CD4-positive, alpha-beta T cell treated with Interleukin-6 at 100 ng/mL for 8 hours (primary cell): ENCODE measurements at regions not wholly inside any gene's neighbourhood (a gene's known extent, or its start where the extent isn't known, plus 50 kb on each side); places are given as distances from the start of the nearest gene placed in this dataset.

ENCODE experiments used
- DNase-seq: peaks from one replicate; pipeline ENCODE4 v3.0.0-alpha.2; 2020; ENCODE audit warnings: mixed read lengths, low spot score

DNA sequence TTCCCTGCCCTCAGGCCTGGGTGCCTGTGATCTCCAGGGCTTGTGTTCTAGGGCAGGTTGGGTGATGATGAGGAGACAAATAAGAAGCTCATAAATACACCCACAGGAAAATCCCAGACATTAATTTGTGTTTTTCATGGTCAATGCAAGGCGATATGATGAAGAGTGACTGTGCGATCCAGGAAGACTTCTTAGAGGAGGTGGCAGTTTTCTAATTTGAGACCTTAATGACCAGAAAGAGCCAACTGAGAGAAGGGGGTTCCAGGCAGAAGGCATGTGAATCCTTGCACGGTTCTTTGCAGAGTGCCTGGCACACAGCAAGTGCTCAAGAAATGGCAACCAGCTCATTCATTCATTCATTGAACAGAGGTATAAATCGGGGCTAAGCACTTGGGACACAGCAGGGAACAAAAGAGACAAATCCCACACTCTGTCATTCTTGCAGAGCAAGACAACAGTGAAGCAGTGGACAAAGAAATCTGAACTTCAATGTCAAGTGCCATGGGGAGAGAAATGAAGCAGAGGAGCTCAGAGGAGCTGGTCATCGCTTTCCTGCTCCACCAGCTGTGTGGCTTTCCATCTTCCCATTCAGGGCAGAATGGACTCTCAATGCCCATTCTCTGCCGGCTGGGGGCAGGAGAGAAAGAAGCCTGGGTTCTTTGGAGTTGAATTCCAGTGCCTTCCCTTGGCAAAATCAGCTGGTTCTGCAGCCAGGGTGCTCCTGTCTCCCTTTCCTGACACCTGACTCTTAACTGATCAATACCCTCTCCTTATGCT is 128.3 kb downstream of the AACS start:
- DNase-seq, result no peak

- no peak for DNase-seq
Observed at GRCh38 chr12:125194163-125194773, 129.0 kb downstream of the AACS start.

DNA sequence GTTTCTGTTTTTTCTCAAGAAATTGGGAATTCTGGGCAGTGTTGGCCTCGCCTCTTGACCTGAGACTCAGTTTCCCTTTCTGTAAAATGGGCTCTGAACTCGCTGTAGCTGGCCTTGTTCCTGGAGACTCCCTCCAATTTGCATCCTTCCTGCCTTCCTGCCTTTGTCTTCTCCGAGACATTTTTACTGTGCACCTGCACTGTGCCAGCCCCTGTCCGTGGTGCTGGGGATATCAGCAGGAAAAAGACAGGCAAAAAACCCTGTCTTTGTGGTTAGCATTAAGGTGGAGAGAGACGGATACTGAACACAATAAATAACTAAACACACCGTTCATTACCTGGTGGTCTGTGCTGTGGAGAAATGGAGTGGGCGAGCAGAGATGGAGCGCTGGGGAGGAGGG is 129.8 kb downstream of the AACS start:
- DNase-seq, result no peak

- no peak for DNase-seq
Observed at GRCh38 chr12:125197326-125197725, 132.1 kb downstream of the AACS start.

GRCh38 chr12:125198652-125199051 is 133.4 kb downstream of the AACS start:
- DNase-seq, result no peak

DNA sequence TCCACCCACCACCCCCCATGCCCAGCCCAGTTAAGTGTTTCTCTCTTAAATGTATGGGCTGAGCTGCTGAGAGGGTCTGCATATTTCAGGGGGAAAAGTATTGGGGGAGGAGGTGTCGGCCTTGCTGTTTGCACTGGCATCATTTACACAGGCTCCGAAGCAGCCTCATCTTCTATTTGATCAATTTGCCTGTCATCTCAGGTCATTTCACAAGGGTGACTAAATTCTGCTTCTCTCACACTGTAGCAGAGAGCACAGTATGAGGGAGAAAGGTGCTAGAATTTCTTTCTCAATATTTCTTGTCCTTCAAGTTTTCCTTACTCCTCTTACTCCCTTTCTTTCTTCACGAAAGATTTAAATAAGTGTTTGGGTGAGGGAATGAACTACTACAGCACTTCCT is 135.9 kb downstream of the AACS start:
- no peak for DNase-seq

GRCh38 chr12:125201940-125202339 is 136.7 kb downstream of the AACS start:
- no peak for DNase-seq

DNA sequence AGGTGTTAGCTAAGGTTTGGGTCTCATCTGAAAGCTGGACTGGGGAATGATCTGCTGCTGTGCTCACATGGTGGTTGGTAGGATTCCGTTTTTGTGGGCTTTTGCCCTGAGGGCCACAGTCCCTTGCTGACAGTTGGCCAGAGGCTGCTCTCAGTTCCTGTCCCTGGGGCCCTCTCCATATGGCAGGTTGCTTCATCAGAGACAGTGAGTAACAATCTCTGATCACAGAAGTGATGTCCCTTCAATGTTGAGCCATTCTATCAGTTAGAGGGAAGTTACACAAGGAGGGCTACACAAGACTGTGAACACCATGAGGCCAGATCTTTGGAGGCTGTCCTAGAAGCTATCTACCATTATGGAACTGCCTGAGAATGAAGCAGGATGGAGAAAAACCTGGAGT is 137.2 kb downstream of the AACS start:
- DNase-seq, result no peak

GRCh38 chr12:125203145-125203765 is 138.0 kb downstream of the AACS start:
- no peak for DNase-seq

- DNase-seq, result no peak
Observed at GRCh38 chr12:125205386-125205785, 140.2 kb downstream of the AACS start.

DNA sequence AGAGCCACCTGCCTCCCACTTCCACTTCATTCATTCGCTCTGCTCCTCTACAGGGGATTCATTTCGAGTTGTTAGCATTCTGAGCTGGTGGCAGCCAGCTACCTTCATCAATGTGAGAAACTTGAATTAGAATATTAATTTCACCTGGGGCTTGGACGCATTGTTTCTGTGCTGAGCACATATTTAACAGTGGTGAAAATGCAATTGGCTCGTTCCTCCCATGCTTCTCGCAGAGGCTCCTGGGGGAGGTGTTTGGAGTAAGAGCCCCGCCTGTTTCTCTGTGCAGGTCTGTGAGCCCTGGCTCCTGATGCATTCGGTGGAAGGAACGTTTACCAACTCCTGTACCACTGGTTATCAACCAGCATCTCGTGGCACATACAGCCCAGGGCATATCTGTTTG is 141.5 kb downstream of the AACS start:
- no peak for DNase-seq

GRCh38 chr12:125208334-125208733 is 143.1 kb downstream of the AACS start:
- no peak for DNase-seq

DNA sequence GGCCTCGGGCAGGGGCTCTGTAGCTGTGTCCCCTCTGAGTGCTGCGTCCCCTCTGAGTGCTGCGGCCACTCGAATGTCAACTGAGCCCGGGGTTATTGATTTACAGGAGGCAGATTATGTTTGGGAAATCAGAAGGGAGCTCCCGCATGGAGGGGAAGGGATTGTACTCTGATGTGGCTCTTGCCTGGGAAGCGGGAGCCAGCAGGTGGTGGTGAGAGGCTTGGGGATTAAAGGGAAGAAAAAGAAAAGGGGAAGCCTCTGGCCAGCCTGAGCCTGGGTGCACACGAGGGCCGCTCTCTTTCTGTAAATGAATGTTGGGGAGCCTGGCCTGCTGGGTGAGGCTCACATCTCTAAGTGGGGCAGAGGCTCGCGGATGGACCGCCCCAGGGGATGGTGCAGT is 143.7 kb downstream of the AACS start:
- DNase-seq, result no peak

GRCh38 chr12:125210104-125210755 is 145.0 kb downstream of the AACS start:
- no peak for DNase-seq

GRCh38 chr12:125211464-125211863 is 146.2 kb downstream of the AACS start:
- no peak for DNase-seq

DNA sequence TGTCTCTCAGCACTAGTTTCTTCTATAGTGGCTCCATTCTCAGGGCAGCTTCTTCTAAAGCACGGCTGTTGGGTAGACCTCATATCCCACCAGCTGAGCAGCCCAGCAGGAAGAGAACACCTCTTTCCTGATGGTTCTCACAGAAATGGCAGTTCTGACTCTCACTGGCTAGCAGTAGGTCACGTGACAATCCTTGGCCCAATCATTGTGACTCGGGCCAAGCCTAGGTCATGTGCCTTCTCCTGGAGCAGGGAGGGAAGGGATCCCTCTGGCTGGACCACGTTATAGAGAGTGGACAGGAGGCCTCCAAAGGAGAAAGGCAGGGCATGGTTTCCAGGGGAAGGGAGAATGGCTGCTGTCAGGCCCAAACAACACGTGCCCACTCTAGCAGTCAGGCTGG is 149.1 kb downstream of the AACS start:
- DNase-seq, result no peak

GRCh38 chr12:125216756-125217155 is 151.5 kb downstream of the AACS start:
- DNase-seq, result no peak

DNA sequence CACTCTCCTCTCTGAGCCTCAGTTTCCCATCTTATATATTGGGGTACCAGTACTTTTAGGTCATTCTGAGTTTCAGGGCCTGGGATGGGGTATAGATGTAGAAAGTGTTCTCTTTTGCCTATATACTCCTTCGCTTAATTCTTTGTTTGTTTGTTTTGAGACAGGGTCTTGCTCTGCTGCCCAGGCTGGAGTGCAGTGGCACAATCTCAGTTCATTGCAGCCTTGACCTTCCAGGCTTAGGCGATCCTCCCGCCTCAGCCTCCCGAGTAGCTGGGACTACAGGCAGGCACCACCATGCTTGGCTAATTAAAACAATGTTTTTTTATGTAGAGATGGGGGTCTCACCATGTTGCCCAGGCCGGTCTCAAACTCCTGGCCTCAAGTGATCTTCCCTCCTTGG is 152.1 kb downstream of the AACS start:
- DNase-seq, result no peak

- DNase-seq, result no peak
Observed at GRCh38 chr12:125218952-125219351, 153.7 kb downstream of the AACS start.

- DNase-seq, result no peak
Observed at GRCh38 chr12:125220404-125221273, 155.4 kb downstream of the AACS start.

- DNase-seq, result no peak
Observed at GRCh38 chr12:125221602-125222001, 156.4 kb downstream of the AACS start.

DNA sequence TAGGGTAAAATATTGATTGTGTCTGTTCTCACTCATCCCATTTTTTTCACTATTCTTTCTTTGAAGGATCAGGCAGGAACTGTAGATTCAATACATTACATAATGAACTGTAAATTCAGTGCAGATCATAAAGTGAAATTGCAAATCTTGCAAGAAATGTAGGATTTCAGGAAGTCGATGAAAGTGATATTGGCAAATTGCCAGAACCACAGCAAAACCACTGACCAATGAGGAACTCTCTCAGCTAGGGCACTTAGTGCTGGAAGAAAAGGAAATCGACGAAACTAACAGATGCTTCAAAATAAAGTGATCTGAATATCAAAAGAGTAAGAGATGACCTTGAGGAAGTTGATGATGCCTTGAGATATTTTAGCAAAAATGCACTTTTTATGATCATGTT is 157.6 kb downstream of the AACS start:
- DNase-seq, result no peak
